B cell (primary cell): ENCODE measurements at regions not wholly inside any gene's neighbourhood (a gene's known extent, or its start where the extent isn't known, plus 50 kb on each side); places are given as distances from the start of the nearest gene placed in this dataset.

Experiments
- EZH2 ChIP-seq: IDR thresholded peaks from 2 replicates; pipeline ENCODE4 v1.6.1; 2012; ENCODE audit warnings: borderline replicate concordance, low read depth, mild to moderate bottlenecking, moderate library complexity, low read length; ENCODE audit not compliant: insufficient read depth, poor library complexity, severe bottlenecking
- TF ChIP-seq, protein P1 (sequence below): fragments of 200-600 bp; IDR thresholded peaks from one replicate; pipeline ENCODE4 v1.8.0; 2022; ENCODE audit warnings: antibody characterized with exemption, mild to moderate bottlenecking

DNA sequence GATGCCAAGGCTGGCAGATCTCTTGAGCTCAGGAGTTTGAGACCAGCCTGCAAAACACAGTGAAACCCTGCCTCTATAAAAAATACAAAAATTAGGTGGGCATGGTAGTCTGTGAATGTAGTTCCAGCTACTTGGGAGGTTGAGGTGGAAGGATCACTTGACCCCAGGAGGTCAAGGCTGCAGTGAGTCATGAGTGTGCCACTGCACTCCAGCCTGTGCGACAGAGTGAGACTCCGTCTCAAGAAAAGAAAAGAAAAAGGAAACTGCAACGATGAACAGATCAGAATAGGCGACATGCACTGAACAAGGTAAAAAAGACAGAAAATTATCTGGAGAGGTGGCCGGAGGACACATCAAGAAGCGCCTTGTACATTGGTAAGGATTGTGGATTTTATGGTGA is 273.7 kb upstream of the AMIGO2 start:
- TF ChIP-seq, protein P1, sequence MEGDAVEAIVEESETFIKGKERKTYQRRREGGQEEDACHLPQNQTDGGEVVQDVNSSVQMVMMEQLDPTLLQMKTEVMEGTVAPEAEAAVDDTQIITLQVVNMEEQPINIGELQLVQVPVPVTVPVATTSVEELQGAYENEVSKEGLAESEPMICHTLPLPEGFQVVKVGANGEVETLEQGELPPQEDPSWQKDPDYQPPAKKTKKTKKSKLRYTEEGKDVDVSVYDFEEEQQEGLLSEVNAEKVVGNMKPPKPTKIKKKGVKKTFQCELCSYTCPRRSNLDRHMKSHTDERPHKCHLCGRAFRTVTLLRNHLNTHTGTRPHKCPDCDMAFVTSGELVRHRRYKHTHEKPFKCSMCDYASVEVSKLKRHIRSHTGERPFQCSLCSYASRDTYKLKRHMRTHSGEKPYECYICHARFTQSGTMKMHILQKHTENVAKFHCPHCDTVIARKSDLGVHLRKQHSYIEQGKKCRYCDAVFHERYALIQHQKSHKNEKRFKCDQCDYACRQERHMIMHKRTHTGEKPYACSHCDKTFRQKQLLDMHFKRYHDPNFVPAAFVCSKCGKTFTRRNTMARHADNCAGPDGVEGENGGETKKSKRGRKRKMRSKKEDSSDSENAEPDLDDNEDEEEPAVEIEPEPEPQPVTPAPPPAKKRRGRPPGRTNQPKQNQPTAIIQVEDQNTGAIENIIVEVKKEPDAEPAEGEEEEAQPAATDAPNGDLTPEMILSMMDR = no peak
- TF ChIP-seq EZH2 = no peak
